Renal cortical epithelial cell (primary cell): ENCODE measurements at regions not wholly inside any gene's neighbourhood (a gene's known extent, or its start where the extent isn't known, plus 50 kb on each side); places are given as distances from the start of the nearest gene placed in this dataset.
"Not testable (repeated sequence)": the region's sequence is repeated elsewhere in the genome, so short reads cannot be mapped to it uniquely, and the experiment has no call there.

Source experiments
- DNase-seq: peaks from one replicate; pipeline ENCODE4 v3.0.0-alpha.2; 2011; ENCODE audit warnings: low read depth

DNA sequence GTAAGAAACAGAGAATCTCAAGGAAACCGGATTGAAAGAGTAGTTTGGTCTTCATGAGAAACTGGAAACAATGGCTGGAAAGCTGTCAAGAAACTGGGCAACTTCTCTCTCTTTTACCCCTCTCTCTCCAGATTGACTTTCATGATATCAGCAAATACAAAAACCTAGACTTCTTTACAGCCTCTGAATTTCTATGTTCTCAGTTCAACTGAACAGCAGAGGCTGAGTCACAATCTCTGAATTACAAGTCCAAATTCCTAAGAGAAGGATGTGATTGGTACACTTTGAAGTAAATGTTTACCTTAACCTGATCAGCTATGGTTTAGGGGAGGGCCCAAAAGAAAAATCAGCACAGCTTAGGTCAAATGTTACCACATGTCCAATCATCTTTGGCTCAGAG, 974.9 kb downstream of the RPA4 start:
- peak; percentile 7 for DNase-seq

DNA sequence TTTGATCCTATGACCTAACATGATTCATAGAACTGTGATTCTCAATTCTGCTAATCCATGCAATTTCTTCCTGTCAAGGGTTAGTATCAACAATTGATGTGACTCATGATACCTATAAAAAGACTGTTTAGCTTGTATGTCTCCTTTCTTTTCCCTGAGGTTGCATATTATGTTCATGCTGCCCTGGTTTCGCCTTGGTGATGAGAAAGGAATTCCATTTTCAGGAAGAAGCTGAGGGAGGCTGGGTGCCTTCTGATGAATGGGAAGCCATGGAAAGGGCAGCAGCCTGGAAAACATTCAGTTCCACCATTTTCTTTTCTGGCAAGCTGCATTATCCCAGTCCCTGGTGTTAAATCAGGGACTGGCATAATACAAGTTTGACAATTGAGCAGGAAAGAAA, 976.5 kb downstream of the RPA4 start:
- DNase-seq: peak; percentile 57

DNA sequence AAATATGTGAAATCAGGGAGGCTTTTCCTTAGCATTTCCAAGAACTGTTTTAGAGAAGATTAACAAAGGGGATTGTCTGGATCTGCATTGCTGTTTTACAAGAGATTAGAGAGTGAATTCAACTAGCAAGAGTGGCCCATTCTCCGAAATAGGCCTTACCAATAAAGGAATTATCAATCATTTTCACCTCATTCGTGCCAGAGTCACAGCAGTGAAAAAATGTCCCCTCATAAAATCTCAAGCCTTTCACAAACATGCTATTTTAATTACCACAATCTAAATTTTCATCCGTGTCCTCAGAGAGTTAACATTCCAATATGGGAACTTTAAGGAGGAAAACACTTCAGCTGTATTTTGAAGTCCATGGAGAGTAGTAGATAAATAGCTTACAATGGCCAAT, 979.6 kb downstream of the RPA4 start:
- no peak for DNase-seq

DNA sequence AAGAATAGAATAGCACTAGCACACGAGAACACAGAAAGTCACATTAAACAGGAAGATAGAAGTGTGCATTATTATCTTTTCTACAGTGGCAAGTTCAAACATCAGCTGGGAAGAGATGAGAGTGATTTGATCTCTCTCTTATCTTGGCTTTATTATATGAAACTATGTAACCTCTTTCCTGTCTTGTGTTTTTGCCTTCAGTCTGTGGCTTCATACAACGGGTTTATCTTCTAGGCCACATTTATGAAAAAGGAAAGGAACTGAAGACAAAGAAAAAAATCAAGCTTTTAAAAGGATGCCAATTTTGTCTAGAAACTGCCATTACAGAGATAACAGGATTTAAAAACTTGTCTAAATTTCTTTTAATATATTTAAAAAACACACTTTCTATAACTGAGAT, 983.6 kb downstream of the RPA4 start:
- DNase-seq: no peak

DNA sequence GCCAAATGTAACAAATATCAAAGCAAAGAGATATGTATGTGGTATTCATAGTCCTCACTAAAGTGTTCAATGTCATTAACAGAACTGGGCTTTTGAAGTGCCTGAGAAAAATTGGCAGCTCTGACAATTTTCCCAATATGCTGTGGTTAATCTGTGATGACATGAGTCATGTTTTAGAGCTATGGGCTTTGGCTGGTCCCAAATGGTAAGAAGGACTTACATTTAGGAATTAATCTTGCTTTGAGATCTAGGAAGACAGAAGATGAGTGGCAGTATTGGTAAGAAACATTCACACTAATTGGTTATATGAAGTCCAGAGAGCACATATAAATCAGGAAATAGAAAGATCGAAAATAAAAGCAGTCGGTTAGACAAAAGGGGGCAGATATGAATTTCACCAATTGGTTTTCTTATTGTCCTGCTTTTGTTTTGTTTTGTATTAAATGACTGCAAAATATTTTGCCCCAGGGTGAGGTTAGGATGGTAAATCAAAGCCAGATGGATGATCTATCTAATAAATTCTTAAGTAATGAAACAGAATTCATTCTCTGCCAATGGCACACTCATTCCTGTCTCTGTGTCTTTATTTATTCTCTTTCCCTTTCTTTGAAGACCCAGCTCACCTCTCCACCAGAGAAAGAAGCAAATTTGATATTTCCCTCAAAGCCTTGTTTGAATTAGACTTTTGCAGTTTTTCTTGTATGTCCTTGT, 993.1 kb downstream of the RPA4 start:
- DNase-seq: no peak

DNA sequence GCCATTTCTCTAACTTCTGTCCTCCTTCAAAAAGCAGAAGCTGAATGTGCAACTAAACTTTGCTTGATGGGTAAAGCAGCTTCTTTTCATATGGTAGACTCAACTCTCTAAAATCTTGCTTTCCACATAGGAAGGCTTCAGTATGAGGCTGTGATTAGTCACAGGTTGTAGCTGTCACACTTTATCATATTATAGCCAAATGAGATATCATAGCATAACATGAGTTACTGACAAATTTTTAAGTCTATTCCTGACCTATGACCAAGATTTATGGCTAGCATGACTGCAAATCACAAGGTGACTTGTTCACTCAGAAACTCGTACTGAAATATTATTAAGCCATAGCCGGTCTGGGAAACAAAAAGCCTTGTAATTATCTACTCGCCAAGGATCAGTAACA, 998.6 kb downstream of the RPA4 start:
- no peak for DNase-seq

DNA sequence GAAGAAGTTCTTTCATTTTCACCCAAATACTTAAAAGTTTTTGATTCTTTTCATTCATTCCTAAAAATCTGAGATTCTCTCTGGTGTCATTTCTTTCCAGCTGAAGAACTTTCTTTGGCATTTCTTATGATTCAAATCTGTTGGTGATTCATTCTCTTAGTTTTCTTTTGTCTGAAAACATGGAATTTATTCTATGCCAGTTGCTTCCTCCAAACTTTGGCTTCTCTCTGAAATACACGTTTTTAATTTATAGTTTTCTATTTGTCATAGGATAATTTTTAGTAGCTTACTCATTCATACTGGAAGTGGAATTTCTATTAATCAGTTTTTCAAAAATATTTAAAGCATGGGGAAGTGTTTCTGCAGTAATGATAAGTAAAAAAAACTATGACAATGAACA, 1012.0 kb downstream of the RPA4 start:
- peak; percentile 11 for DNase-seq

DNA sequence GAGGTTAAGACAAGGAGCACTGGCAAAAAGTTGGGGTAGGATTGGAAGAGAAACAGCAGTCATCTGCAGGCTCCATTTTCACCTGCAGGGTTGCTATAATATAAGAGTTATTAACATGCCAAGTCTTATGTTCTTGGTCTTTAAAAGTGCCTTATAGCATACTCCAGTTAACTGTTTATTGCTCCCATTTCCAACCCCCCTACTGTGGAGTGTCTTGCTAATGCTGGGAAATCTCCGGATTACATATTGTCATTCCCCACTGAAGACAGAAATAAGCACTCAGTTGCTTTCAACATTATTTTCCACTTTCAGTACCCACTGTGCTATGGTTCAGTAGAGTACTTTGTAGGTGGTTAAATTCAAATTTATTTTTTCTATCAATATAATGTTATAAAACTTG, 1014.3 kb downstream of the RPA4 start:
- no peak for DNase-seq

DNA sequence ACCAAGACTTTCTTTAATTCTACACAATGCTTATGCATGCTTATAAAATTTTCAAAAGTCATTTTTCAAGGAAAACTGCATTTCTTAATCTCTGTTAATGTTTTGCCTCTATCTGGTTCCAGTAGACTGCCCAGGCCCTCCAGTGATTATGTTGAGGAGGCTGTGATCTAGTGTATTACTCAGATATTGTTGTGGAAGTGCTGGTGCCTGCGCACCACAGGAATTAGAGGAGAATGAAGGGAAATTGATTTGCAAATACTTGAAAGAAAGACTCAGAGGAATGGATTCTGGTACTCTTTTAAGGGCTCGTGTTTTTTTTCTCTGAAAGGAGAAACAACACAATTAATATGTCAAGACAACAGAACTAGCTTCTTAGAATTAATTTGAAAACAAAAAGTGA, 1015.1 kb downstream of the RPA4 start:
- DNase-seq: peak; percentile 66

DNA sequence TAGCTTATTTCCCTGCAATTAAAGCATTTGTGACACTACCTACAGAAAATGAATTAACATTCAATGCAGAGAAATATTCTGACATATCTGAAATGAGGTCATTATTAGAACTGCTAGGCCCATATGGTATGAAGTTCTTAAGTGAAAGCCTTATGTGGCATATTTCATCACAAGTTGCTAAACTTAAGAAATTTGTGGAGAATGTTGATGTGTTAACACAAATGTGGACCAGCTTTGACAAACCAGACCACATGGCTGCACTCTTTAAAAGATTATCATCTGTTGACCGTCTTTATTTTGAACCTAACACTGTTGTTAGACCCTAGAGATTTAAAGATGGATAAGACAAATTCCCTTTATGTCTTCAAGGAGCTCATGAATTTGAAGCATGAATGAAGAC, 1024.1 kb downstream of the RPA4 start:
- no peak for DNase-seq

DNA sequence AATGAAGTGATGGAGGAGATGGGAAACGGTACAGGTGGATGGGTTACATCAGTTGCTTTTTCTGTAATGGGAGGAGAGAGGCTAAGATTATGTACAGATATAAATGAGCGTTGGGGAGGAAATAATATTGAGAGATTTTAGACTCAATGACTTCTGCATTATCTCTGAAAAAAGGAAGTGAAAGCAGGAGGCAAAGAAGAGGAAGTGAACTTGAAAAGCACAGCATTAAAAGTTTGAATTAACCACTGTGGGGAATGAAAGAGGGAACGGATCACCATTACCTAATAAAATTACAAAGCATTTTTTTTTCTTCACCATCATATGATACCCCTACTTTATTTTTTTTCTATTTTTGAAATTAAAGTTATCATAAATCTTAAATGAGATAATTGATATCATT, 1025.5 kb downstream of the RPA4 start:
- DNase-seq: no peak

DNA sequence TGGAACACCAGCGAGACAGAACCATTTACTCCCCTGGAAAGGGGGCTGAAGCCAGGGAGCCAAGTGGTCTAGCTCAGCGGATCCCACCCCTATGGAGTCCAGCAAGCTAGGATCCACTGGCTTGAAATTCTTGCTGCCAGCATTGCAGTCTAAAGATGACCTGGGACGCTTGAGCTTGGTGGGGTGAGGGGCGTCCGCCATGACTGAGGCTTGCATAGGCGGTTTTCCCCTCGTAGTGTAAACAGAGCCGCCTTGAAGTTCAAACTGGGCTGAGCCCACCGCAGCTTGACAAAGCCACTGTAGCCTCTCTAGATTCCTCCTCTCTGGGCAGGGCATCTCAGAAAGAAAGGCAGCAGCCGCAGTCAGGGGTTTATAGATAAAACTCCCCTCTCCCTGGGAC, 1031.7 kb downstream of the RPA4 start:
- not testable (repeated sequence) for DNase-seq

DNA sequence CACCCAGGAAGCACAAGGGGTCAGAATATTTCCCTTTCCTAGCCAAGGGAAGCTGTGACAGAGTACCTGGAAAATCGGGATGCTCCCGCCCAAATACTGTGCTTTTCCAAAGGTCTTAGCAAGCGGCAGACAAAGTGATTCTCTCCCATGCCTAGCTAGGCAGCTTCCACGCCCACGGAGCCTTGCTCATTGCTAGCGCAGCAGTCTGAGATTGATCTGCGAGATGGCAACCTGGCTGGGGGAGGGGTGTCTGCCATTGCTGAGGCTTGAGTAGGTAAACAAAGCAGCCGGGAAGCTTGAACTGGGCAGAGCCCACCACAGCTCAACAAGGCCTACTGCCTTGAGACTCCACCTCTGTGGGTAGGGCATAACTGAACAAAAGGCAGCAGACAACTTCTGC, 1037.5 kb downstream of the RPA4 start:
- not testable (repeated sequence) for DNase-seq

DNA sequence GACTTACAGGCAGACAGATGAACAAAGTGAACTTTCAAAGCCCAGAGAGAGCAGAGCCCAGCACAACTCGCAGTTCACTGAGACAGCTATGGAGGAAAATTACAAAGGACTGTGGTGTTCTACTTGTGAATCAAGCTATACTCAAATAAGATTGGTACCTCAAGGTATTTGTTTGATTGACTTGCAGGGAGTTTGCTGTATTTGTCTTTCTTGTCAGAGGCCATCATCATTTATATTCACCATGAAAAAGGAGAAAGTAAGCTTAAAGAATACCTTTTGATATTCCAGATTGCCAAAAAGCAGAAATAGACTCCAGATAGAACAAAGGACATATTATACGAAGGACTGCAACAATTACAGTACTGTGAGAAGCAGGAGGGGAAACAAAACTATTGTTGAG, 1047.9 kb downstream of the RPA4 start:
- no peak for DNase-seq

DNA sequence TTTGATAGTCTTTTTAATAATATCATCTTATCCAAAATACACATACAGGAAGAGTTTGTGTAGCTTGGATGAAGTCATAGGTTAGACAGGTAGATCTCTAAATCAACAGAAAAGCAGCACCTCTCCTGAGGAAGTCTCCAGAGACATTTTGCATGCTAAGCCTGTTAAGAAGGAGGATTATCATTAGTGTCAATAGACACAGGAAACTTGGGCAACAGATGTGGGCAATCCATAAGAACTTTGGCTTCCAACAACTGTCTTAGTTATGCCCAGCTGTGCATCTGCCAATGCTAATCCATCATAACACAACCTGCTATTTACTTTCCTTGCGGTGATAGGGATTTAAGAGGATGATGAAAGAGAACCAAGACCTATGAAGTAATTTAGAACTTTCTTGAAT, 1052.6 kb downstream of the RPA4 start:
- no peak for DNase-seq

DNA sequence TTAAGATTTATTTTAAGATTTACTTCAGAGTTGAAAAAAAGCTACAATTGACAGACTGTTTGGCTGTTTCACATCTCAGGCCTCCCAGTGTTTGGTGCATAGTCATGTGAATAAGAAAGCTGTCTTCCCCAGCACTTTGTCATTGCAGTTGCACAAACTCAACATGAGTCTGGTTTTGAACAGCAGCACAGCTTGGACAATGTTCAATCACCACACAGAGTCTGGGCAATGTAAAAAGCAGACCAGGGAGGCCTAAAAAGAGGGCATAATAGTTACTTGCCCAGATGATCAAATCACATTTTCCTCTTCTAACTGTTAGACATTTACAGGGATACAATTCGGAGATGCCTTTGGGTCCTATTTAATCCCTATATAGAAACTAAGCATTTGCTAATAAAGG, 1055.0 kb downstream of the RPA4 start:
- no peak for DNase-seq

DNA sequence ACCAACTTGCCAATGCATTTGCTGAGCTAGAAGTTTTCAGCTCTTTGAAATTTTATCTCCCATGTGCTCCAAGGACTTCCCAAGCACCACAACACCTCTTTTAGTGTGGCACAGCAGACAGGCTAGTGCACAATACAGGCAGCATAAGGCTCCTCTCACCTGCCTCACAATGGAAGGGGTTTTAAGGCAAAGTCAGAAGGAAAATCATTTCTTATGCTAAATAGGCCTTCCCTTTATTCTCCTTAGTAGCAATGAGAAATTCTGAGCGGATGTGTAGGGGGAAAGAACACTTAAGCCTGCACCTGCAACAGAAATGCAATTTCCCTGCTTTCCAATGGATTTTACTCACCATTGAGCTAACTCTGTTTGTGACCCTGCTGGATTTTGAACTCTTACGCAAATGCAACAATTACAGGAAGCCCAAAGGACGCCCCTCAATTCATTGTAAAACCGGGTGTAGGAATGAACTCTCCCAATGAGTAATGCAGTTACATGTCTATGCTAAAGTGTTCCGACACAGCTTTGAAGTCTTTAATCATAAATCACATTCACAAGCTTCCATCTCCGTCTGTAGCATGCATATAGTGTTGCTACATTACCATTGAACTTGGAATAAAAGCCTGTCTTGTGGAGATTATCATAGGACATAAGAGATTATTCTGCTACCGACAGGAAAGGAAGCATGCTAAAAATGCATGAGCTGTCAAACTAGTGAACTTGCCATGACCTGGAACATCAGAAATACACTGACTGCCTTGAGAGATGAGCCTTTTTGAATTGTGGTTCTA, 1084.9 kb downstream of the RPA4 start:
- no peak for DNase-seq

DNA sequence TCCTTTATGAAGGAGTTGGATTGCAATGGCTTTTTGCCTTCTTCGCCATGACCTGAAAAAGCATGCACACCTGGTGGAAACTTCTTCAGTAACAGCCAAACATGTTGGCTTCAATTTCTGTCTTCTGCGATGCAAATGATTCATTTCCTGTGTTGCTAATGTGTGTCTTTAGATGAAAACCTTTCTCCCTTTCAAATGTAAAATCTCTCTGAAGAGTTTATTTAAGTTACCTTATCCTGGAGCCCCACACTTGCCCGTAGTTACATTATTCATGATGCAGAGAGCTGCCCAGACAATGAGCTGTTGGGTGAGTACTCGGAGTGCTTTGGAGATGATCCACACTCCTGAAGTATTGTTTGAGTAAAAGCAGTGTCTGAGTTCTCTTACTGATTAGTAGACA, 1100.9 kb downstream of the RPA4 start:
- no peak for DNase-seq

DNA sequence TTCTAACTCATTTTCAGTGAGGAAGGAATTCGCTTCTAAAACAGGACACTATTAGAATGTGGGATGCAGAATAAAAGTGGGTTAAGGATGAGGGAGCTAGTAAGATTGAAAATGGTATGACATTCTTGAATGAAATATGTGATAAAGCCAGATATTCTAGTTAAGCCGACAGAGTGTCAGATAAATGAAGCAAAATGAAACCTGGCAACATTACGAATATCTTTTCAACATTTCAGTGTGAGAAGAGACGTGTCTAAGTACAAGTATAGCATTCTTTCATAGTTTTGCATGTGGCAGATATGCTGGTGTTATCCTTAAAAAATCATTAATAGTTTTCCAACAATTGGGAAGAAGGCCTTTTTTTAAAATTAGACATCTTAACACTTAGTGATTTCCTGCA, 1101.4 kb downstream of the RPA4 start:
- no peak for DNase-seq

DNA sequence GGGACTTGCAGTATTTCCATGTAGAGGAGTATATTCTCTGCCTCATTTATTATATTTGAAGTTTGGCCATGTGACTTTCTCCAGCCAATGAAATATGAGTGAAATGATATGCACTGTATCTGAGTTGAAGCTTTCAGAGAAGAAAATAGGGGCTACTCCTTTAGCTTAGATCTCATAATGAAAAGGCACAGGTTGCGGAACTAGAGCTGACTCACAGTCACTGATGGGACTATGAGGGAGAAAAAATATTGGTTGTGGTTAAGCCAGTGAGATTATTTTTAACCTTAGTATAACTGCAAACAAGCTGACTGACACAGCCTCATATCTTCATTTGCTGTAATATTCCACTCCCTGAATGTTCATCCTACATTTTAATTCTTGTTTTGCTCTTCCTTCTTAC, 1104.3 kb downstream of the RPA4 start:
- no peak for DNase-seq

DNA sequence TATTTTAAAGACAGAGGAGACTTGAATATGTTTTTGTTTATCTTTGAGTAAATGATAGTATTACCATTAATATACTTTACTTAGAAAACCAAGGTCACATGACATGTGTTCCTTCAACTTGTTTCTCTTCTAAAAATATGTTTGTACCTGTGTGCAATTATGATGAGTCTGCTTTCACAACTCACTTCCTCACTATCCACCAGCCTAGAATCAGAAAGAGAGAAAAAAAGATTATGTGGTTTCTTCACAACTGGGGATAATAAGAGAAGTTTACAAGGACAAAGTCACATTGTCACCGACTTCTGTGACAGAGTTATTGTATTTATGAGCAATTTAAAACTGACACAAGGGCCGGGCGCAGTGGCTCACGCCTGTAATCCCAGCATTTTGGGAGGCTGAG, 1112.1 kb downstream of the RPA4 start:
- DNase-seq: no peak

DNA sequence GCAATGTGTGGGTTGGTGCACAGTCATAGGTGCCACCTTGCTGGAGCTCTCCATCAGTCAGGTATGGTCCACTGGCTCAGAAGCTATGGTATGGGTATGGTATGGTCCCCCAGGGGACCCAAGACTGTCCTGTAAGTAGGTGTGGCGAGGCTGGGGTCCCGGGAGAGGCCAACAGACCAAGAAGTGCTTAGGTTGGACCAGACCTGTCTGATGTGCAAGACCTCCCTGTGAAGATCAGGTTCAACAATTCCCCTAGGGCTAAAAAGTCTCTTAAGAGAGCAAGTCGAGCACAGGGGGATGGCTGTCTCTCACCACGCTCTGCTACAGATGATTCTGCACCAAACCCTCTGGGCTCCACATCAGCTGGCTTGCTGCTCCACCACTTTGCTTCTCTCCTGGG, 1145.0 kb downstream of the RPA4 start:
- no peak for DNase-seq

DNA sequence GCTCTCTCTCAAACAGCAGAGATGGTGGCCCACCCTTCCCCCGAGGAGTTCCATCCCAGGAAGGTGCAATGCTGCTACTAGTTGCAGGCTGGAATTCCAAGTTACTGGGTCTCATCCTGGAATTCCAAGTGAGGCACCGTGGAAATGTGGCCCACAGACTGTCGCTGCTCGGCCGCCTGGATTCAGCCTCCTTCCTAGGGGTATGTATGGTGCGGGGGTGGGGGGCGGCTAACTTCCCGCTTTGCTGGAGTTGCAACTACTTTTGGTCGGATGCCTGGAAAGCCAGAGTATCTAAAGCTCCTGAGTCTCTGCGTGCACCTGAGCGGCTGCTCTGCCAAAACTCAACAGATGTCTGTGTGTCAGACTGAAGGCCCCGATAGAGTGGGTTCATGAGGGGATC, 1146.2 kb downstream of the RPA4 start:
- DNase-seq: no peak

DNA sequence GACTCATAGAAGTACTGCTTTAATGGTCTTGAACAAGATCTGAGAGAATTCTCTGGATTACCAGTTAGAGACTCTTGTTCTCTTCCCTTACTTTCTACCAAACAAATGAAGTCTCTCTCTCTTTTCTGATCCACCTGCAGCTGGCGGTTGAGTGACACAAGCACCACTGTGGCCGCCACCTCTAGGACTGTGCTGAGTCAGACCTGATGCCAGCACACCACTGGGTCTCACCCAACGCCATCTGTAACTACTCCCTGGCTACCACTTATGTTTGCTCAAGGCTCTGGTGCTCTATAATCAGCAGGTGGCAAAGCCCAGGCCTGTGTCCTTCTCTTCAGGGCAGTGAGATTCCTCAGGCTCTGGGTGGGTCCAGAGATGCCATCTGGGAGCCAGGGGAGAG, 1173.5 kb downstream of the RPA4 start:
- DNase-seq: no peak
